GDM1 (cell line): ENCODE measurements at regions not wholly inside any gene's neighbourhood (a gene's known extent, or its start where the extent isn't known, plus 50 kb on each side); places are given as distances from the start of the nearest gene placed in this dataset.
"Not testable (repeated sequence)": the region's sequence is repeated elsewhere in the genome, so short reads cannot be mapped to it uniquely, and the experiment has no call there.

ENCODE experiments used
- DNase-seq: peaks from one replicate; lab custom pipeline; 2025; lab: John Stamatoyannopoulos, UW

GRCh38 chr14:71165121-71166031, 258.1 kb downstream of the PCNX1 start:
- DNase-seq: no peak

GRCh38 chr14:71166180-71166837, 259.1 kb downstream of the PCNX1 start:
- DNase-seq: no peak

- not testable (repeated sequence) for DNase-seq
Measured at GRCh38 chr14:71167325-71167950, 260.2 kb downstream of the PCNX1 start.

- not testable (repeated sequence) for DNase-seq
Measured at GRCh38 chr14:71168161-71168560, 260.9 kb downstream of the PCNX1 start.

- no peak for DNase-seq
Measured at GRCh38 chr14:71168564-71169427, 261.5 kb downstream of the PCNX1 start.

- DNase-seq: no peak
Measured at GRCh38 chr14:71169861-71170260, 262.6 kb downstream of the PCNX1 start.

- DNase-seq: no peak
Measured at GRCh38 chr14:71175491-71175890, 268.2 kb downstream of the PCNX1 start.

- DNase-seq: no peak
Measured at GRCh38 chr14:71179066-71179465, 271.8 kb downstream of the PCNX1 start.

- no peak for DNase-seq
Measured at GRCh38 chr14:71180397-71180796, 273.1 kb downstream of the PCNX1 start.

- no peak for DNase-seq
Measured at GRCh38 chr14:71181215-71182003, 274.1 kb downstream of the PCNX1 start.

GRCh38 chr14:71183876-71184689, 276.8 kb downstream of the PCNX1 start:
- DNase-seq: no peak

- DNase-seq: no peak
Measured at GRCh38 chr14:71185637-71186036, 278.4 kb downstream of the PCNX1 start.

GRCh38 chr14:71187633-71188356, 280.5 kb downstream of the PCNX1 start:
- DNase-seq: no peak

GRCh38 chr14:71190770-71191374, 283.6 kb downstream of the PCNX1 start:
- DNase-seq: no peak

- DNase-seq: no peak
Measured at GRCh38 chr14:71193663-71194062, 286.4 kb downstream of the PCNX1 start.

- DNase-seq: no peak
Measured at GRCh38 chr14:71194251-71194650, 287.0 kb downstream of the PCNX1 start.

- no peak for DNase-seq
Measured at GRCh38 chr14:71196921-71197320, 289.7 kb downstream of the PCNX1 start.

- DNase-seq: no peak
Measured at GRCh38 chr14:71198687-71199086, 291.4 kb downstream of the PCNX1 start.

GRCh38 chr14:71201840-71202239, 294.6 kb downstream of the PCNX1 start:
- DNase-seq: no peak
